B cell (primary cell): ENCODE measurements at regions not wholly inside any gene's neighbourhood (a gene's known extent, or its start where the extent isn't known, plus 50 kb on each side); places are given as distances from the start of the nearest gene placed in this dataset.
"Not testable (repeated sequence)": the region's sequence is repeated elsewhere in the genome, so short reads cannot be mapped to it uniquely, and the experiment has no call there.

Experiments
- ATAC-seq: fragments of 200-7000 bp; cut with Tn5 transposase; one replicate; pipeline ENCODE4 v1.10.0; 2021; ENCODE audit warnings: low read depth, mild to moderate bottlenecking, moderate number of reproducible peaks, moderate library complexity
- CTCF ChIA-PET: fragments of 350-600 bp; sonication (Branson Sonifier 250); formaldehyde crosslinking; loops from one replicate; lab custom pipeline; 2021; ENCODE audit warnings: antibody characterized with exemption, inconsistent platforms; lab: Charles Lee
- POLR2A ChIA-PET: fragments of 350-600 bp; sonication (Branson Sonifier 250); formaldehyde crosslinking; loops from one replicate; lab custom pipeline; 2021; ENCODE audit warnings: antibody characterized with exemption; lab: Charles Lee
- DNase-seq: peaks from one replicate; pipeline ENCODE4 v3.0.0; 2013
- H2AFZ ChIP-seq: 2 replicates; pipeline ENCODE4 v1.6.1; 2012; ENCODE audit warnings: mild to moderate bottlenecking, low read depth, low read length; ENCODE audit not compliant: insufficient read depth, poor library complexity, severe bottlenecking
- H3K27ac ChIP-seq, 2 donors: 1 replicate in 1 of 2; 2 replicates in 1 of 2; pipeline ENCODE4 v1.5.1; 2012 to 2013; ENCODE audit warnings: low read length in 2 of 2, mild to moderate bottlenecking in 2 of 2, moderate library complexity in 1 of 2
- H3K27me3 ChIP-seq, 4 experiments: fragments of 200-600 bp in 1 of 4; sonication (generic) in 1 of 4; replicated peaks in 1 of 4; 1 replicate in 2 of 4; 2 replicates in 2 of 4; pipeline versions ENCODE4 v1.6.1 to v1.7.0; 2013 to 2016; ENCODE audit warnings: low read length in 3 of 4, mild to moderate bottlenecking in 2 of 4, mixed read lengths in 1 of 4, moderate library complexity in 1 of 4; ENCODE audit not compliant: insufficient read depth in 4 of 4, control insufficient read depth in 3 of 4; ENCODE audit errors: control extremely low read depth in 1 of 4
- H3K36me3 ChIP-seq, 2 experiments: replicated peaks in 1 of 2; 1 replicate in 1 of 2; 2 replicates in 1 of 2; pipeline versions ENCODE4 v1.6.1 to v1.7.1; 2013; ENCODE audit warnings: low read length in 1 of 2; ENCODE audit not compliant: insufficient read depth in 2 of 2, control insufficient read depth in 1 of 2; ENCODE audit errors: control extremely low read depth in 1 of 2, extremely low read depth in 1 of 2
- H3K4me1 ChIP-seq, 2 donors: fragments of 200-600 bp in 1 of 2; sonication (generic) in 1 of 2; 1 replicate in 1 of 2; 2 replicates in 1 of 2; pipeline versions ENCODE4 v1.5.1 to v1.6.1; 2013 to 2017; ENCODE audit warnings: low read length in 2 of 2; ENCODE audit not compliant: control insufficient read depth in 2 of 2, insufficient read depth in 2 of 2
- H3K4me2 ChIP-seq: replicated peaks from 2 replicates; pipeline ENCODE3; 2012; ENCODE audit warnings: mild to moderate bottlenecking, low read depth, low read length; ENCODE audit not compliant: poor library complexity, severe bottlenecking
- H3K4me3 ChIP-seq, 5 experiments: fragments of 200-600 bp in 1 of 5; sonication (generic) in 1 of 5; 1 replicate in 3 of 5; 2 replicates in 2 of 5; pipeline versions ENCODE4 v1.5.1 to v1.7.0; 2011 to 2016; ENCODE audit warnings: low read length in 4 of 5, mild to moderate bottlenecking in 4 of 5, low read depth in 2 of 5, control low read depth in 1 of 5, moderate library complexity in 1 of 5; ENCODE audit not compliant: insufficient read depth in 1 of 5; ENCODE audit errors: control extremely low read depth in 1 of 5, extremely low read depth in 1 of 5
- H3K79me2 ChIP-seq: fragments of 200-600 bp; sonication (generic); one replicate; pipeline ENCODE4 v1.6.0; 2016; ENCODE audit warnings: low read length; ENCODE audit not compliant: control insufficient read depth, insufficient read depth
- H3K9ac ChIP-seq: fragments of 200-600 bp; sonication (generic); 2 replicates; pipeline ENCODE4 v1.6.1; 2017; ENCODE audit warnings: mild to moderate bottlenecking, low read length, moderate library complexity
- H3K9me3 ChIP-seq, 3 donors: one replicate each; pipeline versions ENCODE4 v1.6.1 to v1.7.1; 2013; ENCODE audit warnings: low read length in 2 of 3; ENCODE audit not compliant: control insufficient read depth in 2 of 3, insufficient read depth in 1 of 3; ENCODE audit errors: control extremely low read depth in 1 of 3
- H4K20me1 ChIP-seq: 2 replicates; pipeline ENCODE4 v1.6.0; 2012; ENCODE audit warnings: mild to moderate bottlenecking, low read length; ENCODE audit not compliant: insufficient read depth, control insufficient read depth, poor library complexity, severe bottlenecking
- H3K27ac Mint-ChIP-seq: one replicate; pipeline ENCODE4 v1.8.0; 2021; ENCODE audit warnings: mixed read lengths
- H3K27me3 Mint-ChIP-seq: one replicate; pipeline ENCODE4 v1.8.0; 2021; ENCODE audit warnings: mixed read lengths
- H3K4me1 Mint-ChIP-seq: one replicate; pipeline ENCODE4 v1.8.0; 2021; ENCODE audit warnings: mixed read lengths
- H3K4me3 Mint-ChIP-seq: one replicate; pipeline ENCODE4 v1.8.0; 2021; ENCODE audit warnings: mixed read lengths
- H3K9me3 Mint-ChIP-seq: one replicate; pipeline ENCODE4 v1.8.0; 2022; ENCODE audit warnings: mixed read lengths; ENCODE audit not compliant: insufficient read depth
- WGBS: methylation state at CpG from one replicate; pipeline ENCODE4 v1.1.5; 2013; ENCODE audit warnings: missing lambda C conversion rate; ENCODE audit not compliant: insufficient coverage; 5-methylcytosine and 5-hydroxymethylcytosine counted together
- intact Hi-C: fragments of 100-400 bp; cut with micrococcal nuclease; formaldehyde crosslinking; loops from one replicate; pipeline ENCODE4 v1.10.0; 2022
- TF ChIP-seq, protein P1 (sequence below): fragments of 200-600 bp; IDR thresholded peaks from one replicate; pipeline ENCODE4 v1.8.0; 2022; ENCODE audit warnings: antibody characterized with exemption, mild to moderate bottlenecking

- intact Hi-C loops, result no loop called here
- Histone ChIP-seq H3K27me3 (no peaks in the 10 kb centered on the region), H2AFZ (no peak overlapping the region)
Measured at GRCh38 chr7:68840991-68841390, 757.3 kb upstream of the AUTS2 start.

GRCh38 chr7:68843985-68844384 is 754.3 kb upstream of the AUTS2 start:
- CTCF ChIA-PET, H3K4me3 ChIP-seq, H3K4me2 ChIP-seq, H3K36me3 ChIP-seq, H3K4me3 Mint-ChIP-seq, H3K4me1 ChIP-seq, H2AFZ ChIP-seq, H3K9me3 Mint-ChIP-seq, H3K9ac ChIP-seq, DNase-seq, POLR2A ChIA-PET, H3K27ac Mint-ChIP-seq, H3K4me1 Mint-ChIP-seq, H3K27ac ChIP-seq, H3K27me3 Mint-ChIP-seq, ATAC-seq, H3K79me2 ChIP-seq, intact Hi-C loops, H4K20me1 ChIP-seq, H3K27me3 ChIP-seq: not testable (repeated sequence)
- peaks cover 0 to 17% (median 0%) of the 10 kb centered on the region in 3 donors for H3K9me3 ChIP-seq
- no CpG with 5 or more reads among the region's 6 CpGs for WGBS

More at GRCh38 chr7:68840991-68841390, 757.3 kb upstream of the AUTS2 start:
- Mint-ChIP-seq H3K27ac (no peak overlapping the region), H3K4me3 (no peak overlapping the region), H3K4me1 (no peaks in the 10 kb centered on the region), H3K27me3 (no peaks in the 10 kb centered on the region), H3K9me3 (no peaks in the 10 kb centered on the region)
- Histone ChIP-seq H3K79me2 (no peaks in the 10 kb centered on the region), H4K20me1 (no peaks in the 10 kb centered on the region), H3K9me3 (peaks cover 0 to 13% (median 0%) of the 10 kb centered on the region in 3 donors), H3K27ac (no peak overlapping the region), H3K4me3 (no peak overlapping the region), H3K4me2 (no peak overlapping the region), H3K9ac (no peak overlapping the region), H3K4me1 (no peaks in the 10 kb centered on the region), H3K36me3 (no peaks in the 10 kb centered on the region)
- WGBS, result 90% methylated on average over 3 of the region's 9 CpGs
- no peak for ATAC-seq
- DNase-seq, result no peak
- ChIA-PET CTCF (no interaction called here), POLR2A (no interaction called here)
- TF ChIP-seq, protein P1, sequence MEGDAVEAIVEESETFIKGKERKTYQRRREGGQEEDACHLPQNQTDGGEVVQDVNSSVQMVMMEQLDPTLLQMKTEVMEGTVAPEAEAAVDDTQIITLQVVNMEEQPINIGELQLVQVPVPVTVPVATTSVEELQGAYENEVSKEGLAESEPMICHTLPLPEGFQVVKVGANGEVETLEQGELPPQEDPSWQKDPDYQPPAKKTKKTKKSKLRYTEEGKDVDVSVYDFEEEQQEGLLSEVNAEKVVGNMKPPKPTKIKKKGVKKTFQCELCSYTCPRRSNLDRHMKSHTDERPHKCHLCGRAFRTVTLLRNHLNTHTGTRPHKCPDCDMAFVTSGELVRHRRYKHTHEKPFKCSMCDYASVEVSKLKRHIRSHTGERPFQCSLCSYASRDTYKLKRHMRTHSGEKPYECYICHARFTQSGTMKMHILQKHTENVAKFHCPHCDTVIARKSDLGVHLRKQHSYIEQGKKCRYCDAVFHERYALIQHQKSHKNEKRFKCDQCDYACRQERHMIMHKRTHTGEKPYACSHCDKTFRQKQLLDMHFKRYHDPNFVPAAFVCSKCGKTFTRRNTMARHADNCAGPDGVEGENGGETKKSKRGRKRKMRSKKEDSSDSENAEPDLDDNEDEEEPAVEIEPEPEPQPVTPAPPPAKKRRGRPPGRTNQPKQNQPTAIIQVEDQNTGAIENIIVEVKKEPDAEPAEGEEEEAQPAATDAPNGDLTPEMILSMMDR, result no peak
